Nephron (organoid): ENCODE measurements at regions not wholly inside any gene's neighbourhood (a gene's known extent, or its start where the extent isn't known, plus 50 kb on each side); places are given as distances from the start of the nearest gene placed in this dataset.
A peak's percentile ranks its signal among the peaks of the same experiment; 100 is the strongest.

Experiments used
- H3K27ac Mint-ChIP-seq, 3 experiments: 2 replicates each; pipeline ENCODE4 v1.8.0; 2020; ENCODE audit warnings: mixed read lengths in 3 of 3, mild to moderate bottlenecking in 2 of 3, moderate library complexity in 1 of 3
- H3K27me3 Mint-ChIP-seq: 2 replicates; pipeline ENCODE4 v1.8.0; 2021; ENCODE audit warnings: low read depth, mild to moderate bottlenecking, moderate library complexity, mixed read lengths
- H3K36me3 Mint-ChIP-seq: 2 replicates; pipeline ENCODE4 v1.8.0; 2020; ENCODE audit warnings: low read depth, mixed read lengths
- H3K4me1 Mint-ChIP-seq: 2 replicates; pipeline ENCODE4 v1.8.0; 2020; ENCODE audit warnings: mixed read lengths
- H3K4me3 Mint-ChIP-seq, 3 experiments: 2 replicates each; pipeline ENCODE4 v1.8.0; 2020; ENCODE audit warnings: mild to moderate bottlenecking in 3 of 3, mixed read lengths in 3 of 3, moderate library complexity in 2 of 3
- H3K9me3 Mint-ChIP-seq: 2 replicates; pipeline ENCODE4 v1.8.0; 2020; ENCODE audit warnings: mixed read lengths
- TF ChIP-seq, protein P1 (sequence below), 3 experiments: fragments of 200-600 bp; sonication (generic); IDR thresholded peaks; one replicate each; pipeline ENCODE4 v1.5.0; 2021; ENCODE audit warnings: antibody characterized with exemption in 3 of 3; ENCODE audit not compliant: unreplicated experiment in 3 of 3

DNA sequence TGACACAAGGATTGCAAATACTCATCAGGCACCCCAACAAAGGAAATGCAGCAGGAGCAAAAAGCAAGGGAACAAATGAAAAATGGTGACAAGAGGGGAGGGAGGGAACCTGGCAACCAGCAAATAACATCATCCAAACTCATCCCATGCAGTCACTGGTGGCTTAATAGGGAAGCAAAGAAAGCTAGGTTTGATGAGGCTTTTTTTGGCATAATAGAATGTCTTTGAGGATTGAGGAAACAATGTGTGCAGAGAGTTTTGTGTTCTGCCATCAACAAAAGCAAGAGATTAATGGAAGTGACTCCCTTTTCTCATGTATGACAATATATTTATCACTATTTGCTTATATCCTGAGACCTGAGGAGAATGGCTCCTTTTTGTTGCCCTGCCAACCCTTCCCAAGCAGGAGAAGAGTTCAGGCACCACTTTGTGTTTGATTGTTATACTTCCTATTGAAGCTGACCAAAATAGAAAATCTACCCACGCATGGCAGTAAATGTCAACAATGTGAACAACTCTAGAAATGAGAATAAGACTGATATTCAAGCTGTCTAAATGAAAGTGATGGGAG, 375.7 kb downstream of the CAAP1 start:
- Mint-ChIP-seq H3K9me3 (no peaks in the 10 kb centered on the region), H3K27me3 (no peaks in the 10 kb centered on the region), H3K4me3 (no peak overlapping the region), H3K27ac (peak overlapping the region in 1 of 3 experiments; percentile 18), H3K36me3 (no peaks in the 10 kb centered on the region), H3K4me1 (peaks cover 29% of the 10 kb centered on the region)
- TF ChIP-seq, protein P1, sequence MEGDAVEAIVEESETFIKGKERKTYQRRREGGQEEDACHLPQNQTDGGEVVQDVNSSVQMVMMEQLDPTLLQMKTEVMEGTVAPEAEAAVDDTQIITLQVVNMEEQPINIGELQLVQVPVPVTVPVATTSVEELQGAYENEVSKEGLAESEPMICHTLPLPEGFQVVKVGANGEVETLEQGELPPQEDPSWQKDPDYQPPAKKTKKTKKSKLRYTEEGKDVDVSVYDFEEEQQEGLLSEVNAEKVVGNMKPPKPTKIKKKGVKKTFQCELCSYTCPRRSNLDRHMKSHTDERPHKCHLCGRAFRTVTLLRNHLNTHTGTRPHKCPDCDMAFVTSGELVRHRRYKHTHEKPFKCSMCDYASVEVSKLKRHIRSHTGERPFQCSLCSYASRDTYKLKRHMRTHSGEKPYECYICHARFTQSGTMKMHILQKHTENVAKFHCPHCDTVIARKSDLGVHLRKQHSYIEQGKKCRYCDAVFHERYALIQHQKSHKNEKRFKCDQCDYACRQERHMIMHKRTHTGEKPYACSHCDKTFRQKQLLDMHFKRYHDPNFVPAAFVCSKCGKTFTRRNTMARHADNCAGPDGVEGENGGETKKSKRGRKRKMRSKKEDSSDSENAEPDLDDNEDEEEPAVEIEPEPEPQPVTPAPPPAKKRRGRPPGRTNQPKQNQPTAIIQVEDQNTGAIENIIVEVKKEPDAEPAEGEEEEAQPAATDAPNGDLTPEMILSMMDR (IDR thresholded peaks at IDR 0.05; ENCODE audit: unreplicated experiment in 3 of 3): no peak

DNA sequence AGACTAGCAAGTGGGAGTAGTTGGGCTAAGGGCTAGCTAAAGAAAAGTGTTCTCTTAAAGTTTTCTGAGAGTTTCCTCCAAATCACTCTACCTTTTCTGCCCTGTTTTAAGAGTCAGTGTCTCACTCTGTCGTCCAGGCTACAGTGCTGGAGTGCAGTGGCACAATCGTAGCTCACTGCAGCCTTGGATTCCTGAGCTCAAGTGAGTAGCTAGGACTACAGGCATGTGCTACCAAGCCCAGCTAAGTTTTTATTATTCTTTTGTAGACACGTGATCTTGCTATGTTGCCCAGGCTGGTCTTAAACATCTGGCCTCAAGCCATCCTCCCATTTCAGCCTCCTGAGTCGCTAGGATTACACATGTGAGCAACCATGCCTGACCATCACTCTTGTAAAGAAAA, 378.9 kb downstream of the CAAP1 start:
- H3K27me3 Mint-ChIP-seq: no peaks in the 10 kb centered on the region
- H3K4me1 Mint-ChIP-seq: peaks cover 20% of the 10 kb centered on the region
- no peak overlapping the region for H3K4me3 Mint-ChIP-seq
- H3K9me3 Mint-ChIP-seq: no peaks in the 10 kb centered on the region
- no peak overlapping the region for H3K27ac Mint-ChIP-seq
- TF ChIP-seq, protein P1 (IDR thresholded peaks at IDR 0.05; ENCODE audit: unreplicated experiment in 3 of 3): no peak
- no peaks in the 10 kb centered on the region for H3K36me3 Mint-ChIP-seq

DNA sequence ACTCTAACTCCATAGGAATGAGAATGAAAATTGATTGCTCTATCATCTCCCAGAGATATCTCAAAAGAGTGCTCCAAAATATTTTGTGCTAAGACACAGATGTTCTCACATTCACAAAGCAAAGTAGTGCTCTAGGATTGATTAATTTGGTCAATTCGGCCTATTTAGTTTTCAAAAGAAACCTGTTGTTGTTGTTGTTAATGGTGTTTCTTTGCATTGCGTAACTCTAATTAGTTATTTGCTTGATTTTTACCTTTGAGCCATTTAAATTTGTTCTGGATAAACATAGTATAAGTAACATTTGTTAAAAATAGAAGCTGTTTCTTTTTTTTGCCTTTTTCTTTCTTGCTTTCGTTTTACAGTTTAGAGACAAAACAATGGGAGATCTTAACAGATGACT, 382.5 kb downstream of the CAAP1 start:
- Mint-ChIP-seq H3K4me3 (no peak overlapping the region), H3K4me1 (peaks cover 26% of the 10 kb centered on the region), H3K27ac (no peak overlapping the region), H3K36me3 (no peaks in the 10 kb centered on the region), H3K9me3 (no peaks in the 10 kb centered on the region), H3K27me3 (no peaks in the 10 kb centered on the region)
- TF ChIP-seq, protein P1 (IDR thresholded peaks at IDR 0.05; ENCODE audit: unreplicated experiment in 3 of 3): no peak

DNA sequence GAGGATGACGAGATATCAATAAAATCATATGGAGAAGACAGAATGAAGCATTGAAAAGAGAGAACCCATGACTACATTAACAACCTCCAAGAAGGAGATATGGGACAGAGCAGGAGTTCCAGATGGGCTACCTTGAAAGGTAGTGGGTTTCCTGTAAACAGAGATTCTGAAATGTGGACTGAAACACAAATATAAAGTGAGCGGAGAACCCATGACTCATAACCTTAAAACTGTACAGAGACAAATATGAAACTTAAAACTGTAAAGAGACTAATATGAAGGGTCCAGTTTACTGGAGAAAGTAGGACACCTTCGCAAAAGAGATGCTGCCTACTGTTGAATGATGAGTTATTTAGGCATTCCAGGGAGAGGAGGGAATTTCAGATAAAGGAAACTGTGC, 383.7 kb downstream of the CAAP1 start:
- TF ChIP-seq, protein P1 (IDR thresholded peaks at IDR 0.05; ENCODE audit: unreplicated experiment in 3 of 3): no peak
- H3K36me3 Mint-ChIP-seq: no peaks in the 10 kb centered on the region
- H3K4me3 Mint-ChIP-seq: no peak overlapping the region
- H3K27ac Mint-ChIP-seq: no peak overlapping the region
- peaks cover 35% of the 10 kb centered on the region for H3K4me1 Mint-ChIP-seq
- no peaks in the 10 kb centered on the region for H3K27me3 Mint-ChIP-seq
- H3K9me3 Mint-ChIP-seq: no peaks in the 10 kb centered on the region

DNA sequence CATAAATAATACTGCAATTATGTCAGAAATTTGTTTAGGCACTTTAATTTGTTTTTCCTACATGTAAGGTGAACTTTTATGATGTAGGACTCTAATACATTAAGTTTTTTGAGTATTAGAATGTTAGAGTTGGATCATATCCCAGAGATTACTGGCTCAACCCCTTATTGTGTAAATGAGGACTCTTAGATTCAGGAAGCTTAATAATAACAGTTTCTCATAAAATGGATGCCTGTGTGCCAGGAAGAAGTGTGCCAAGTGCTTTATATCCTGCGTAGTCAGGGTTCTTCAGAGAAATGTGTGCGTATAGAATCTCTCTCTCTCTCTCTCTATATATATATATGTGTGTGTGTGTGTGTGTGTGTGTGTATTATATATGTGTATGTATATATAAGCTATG, 388.5 kb downstream of the CAAP1 start:
- peaks cover 30% of the 10 kb centered on the region for H3K4me1 Mint-ChIP-seq
- TF ChIP-seq, protein P1 (IDR thresholded peaks at IDR 0.05; ENCODE audit: unreplicated experiment in 3 of 3): no peak
- H3K27me3 Mint-ChIP-seq: no peaks in the 10 kb centered on the region
- H3K4me3 Mint-ChIP-seq: no peak overlapping the region
- H3K9me3 Mint-ChIP-seq: no peaks in the 10 kb centered on the region
- H3K36me3 Mint-ChIP-seq: no peaks in the 10 kb centered on the region
- H3K27ac Mint-ChIP-seq: peak overlapping the region in 2 of 3 experiments; percentile 42 to 72

DNA sequence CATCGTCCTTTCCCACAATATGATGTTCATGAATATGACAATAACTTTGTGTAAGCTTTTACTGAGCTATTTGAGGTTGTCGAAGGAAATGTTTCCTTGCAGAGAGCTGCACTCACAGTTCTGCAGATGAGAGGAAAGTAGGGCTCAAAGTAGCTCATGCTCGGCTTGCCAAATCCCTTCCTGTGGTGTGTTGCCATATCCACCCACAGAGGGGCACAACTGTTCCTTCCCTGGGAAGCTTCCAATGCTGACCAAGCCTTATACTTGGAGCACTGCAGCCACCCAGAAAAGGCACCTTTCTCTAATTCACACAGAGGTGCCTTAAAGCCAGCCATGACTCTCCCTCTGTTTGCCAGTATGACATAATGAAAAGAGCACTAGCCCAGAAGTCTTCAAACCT, 390.3 kb downstream of the CAAP1 start:
- Mint-ChIP-seq H3K9me3 (peaks cover 10% of the 10 kb centered on the region), H3K27ac (no peak overlapping the region), H3K4me3 (no peak overlapping the region), H3K4me1 (peaks cover 30% of the 10 kb centered on the region), H3K27me3 (no peaks in the 10 kb centered on the region), H3K36me3 (no peaks in the 10 kb centered on the region)
- TF ChIP-seq, protein P1 (IDR thresholded peaks at IDR 0.05; ENCODE audit: unreplicated experiment in 3 of 3): peak in 1 of 3 experiments; percentile 22
